DOHH2 (cell line): ENCODE measurements at regions not wholly inside any gene's neighbourhood (a gene's known extent, or its start where the extent isn't known, plus 50 kb on each side); places are given as distances from the start of the nearest gene placed in this dataset.

ENCODE experiments used
- EZH2phosphoT487 ChIP-seq: fragments of 200-600 bp; sonication (generic); IDR thresholded peaks from 2 replicates; pipeline ENCODE4 v1.6.1; 2017; ENCODE audit warnings: borderline replicate concordance, mild to moderate bottlenecking, antibody characterized with exemption, low read length, moderate library complexity, mixed read lengths
- TF ChIP-seq, protein P1 (sequence below): fragments of 200-600 bp; sonication (generic); IDR thresholded peaks from one replicate; pipeline ENCODE4 v1.5.1; 2014; ENCODE audit warnings: antibody characterized with exemption, mild to moderate bottlenecking, low read depth, low read length; ENCODE audit not compliant: poor library complexity, severe bottlenecking

DNA sequence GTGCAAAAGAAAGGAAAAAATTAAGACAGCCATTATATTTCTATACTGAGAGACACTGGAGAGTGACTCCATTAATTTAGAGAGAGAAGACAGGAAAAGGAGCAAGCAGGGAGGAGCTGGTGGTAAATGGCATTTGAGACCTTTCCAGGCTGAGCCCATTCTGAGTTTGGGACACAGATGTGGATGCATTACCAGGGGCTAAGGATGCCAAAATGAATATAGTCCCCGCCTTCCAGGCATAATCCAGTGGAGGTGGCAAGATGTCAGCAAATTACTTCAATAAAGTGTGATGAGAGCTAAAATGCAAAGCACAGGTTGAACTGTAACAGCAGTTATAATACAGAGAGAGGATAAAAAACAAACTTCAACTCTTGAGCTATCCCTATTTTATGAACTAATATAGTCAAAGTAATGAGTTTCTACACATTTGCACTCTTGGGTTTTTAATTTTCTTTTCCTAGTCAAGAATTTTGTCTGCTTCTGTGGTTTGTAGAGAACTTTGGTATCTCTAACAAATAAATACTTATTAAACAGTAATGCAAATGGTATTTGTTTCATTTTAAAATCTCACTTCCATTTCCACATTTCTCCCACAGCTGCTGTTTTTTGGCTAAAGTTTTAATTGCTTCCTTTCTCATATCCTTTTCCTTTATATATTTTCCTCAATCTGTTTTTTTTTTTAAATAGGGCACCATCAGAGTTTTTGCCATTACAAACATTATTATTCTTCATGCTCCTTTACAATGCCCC lies 228.2 kb upstream of the KCNK2 start:
- TF ChIP-seq, protein P1, sequence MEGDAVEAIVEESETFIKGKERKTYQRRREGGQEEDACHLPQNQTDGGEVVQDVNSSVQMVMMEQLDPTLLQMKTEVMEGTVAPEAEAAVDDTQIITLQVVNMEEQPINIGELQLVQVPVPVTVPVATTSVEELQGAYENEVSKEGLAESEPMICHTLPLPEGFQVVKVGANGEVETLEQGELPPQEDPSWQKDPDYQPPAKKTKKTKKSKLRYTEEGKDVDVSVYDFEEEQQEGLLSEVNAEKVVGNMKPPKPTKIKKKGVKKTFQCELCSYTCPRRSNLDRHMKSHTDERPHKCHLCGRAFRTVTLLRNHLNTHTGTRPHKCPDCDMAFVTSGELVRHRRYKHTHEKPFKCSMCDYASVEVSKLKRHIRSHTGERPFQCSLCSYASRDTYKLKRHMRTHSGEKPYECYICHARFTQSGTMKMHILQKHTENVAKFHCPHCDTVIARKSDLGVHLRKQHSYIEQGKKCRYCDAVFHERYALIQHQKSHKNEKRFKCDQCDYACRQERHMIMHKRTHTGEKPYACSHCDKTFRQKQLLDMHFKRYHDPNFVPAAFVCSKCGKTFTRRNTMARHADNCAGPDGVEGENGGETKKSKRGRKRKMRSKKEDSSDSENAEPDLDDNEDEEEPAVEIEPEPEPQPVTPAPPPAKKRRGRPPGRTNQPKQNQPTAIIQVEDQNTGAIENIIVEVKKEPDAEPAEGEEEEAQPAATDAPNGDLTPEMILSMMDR: no peak
- TF ChIP-seq EZH2phosphoT487: no peak
